Activated CD8-positive, alpha-beta memory T cell treated with anti-CD3 and anti-CD28 coated beads for 4 hours (primary cell): ENCODE measurements at regions not wholly inside any gene's neighbourhood (a gene's known extent, or its start where the extent isn't known, plus 50 kb on each side); places are given as distances from the start of the nearest gene placed in this dataset.

ENCODE experiments used
- DNase-seq, 2 donors: peaks; one replicate each; pipeline ENCODE4 v3.0.0-alpha.2; 2020; ENCODE audit warnings: low read depth in 2 of 2

GRCh38 chr10:42971251-42971599 is 105.6 kb upstream of the RET start:
- DNase-seq = no peak

- no peak for DNase-seq
Measured at GRCh38 chr10:42972946-42973345, 103.9 kb upstream of the RET start.

- no peak for DNase-seq
Measured at GRCh38 chr10:42973411-42973810, 103.5 kb upstream of the RET start.

GRCh38 chr10:42973870-42974692 is 102.8 kb upstream of the RET start:
- no peak for DNase-seq

GRCh38 chr10:42974693-42975002 is 102.2 kb upstream of the RET start:
- no peak for DNase-seq

- no peak for DNase-seq
Measured at GRCh38 chr10:42975005-42975493, 101.8 kb upstream of the RET start.

- DNase-seq = no peak
Measured at GRCh38 chr10:42975558-42976340, 101.1 kb upstream of the RET start.

- DNase-seq = no peak
Measured at GRCh38 chr10:42976351-42977031, 100.4 kb upstream of the RET start.

GRCh38 chr10:42977032-42977416 is 99.8 kb upstream of the RET start:
- DNase-seq = no peak

- no peak for DNase-seq
Measured at GRCh38 chr10:42979181-42979580, 97.7 kb upstream of the RET start.

- no peak for DNase-seq
Measured at GRCh38 chr10:42979721-42980467, 97.0 kb upstream of the RET start.

GRCh38 chr10:42980553-42981357 is 96.1 kb upstream of the RET start:
- DNase-seq = no peak

- no peak for DNase-seq
Measured at GRCh38 chr10:42981358-42982236, 95.3 kb upstream of the RET start.

- no peak for DNase-seq
Measured at GRCh38 chr10:42982891-42983506, 93.9 kb upstream of the RET start.

GRCh38 chr10:42983591-42983990 is 93.3 kb upstream of the RET start:
- DNase-seq = no peak

GRCh38 chr10:42984035-42984610 is 92.7 kb upstream of the RET start:
- no peak for DNase-seq

GRCh38 chr10:42984761-42985325 is 92.0 kb upstream of the RET start:
- DNase-seq = no peak

- no peak for DNase-seq
Measured at GRCh38 chr10:42985436-42986316, 91.2 kb upstream of the RET start.
